Stimulated activated CD8-positive, alpha-beta memory T cell treated with anti-CD3 and anti-CD28 coated beads, Interleukin-4, amount 100 ng/mL, for 24 hours (primary cell): ENCODE measurements at regions not wholly inside any gene's neighbourhood (a gene's known extent, or its start where the extent isn't known, plus 50 kb on each side); places are given as distances from the start of the nearest gene placed in this dataset.

Source experiments
- DNase-seq: peaks from one replicate; pipeline ENCODE4 v3.0.0-alpha.2; 2020; ENCODE audit warnings: low read depth

- DNase-seq: no peak
These were observed 136.9 kb downstream of the CD83 start for GRCh38 chr6:14254505-14254904.

GRCh38 chr6:14255916-14256315, 138.3 kb downstream of the CD83 start:
- no peak for DNase-seq

- DNase-seq: no peak
These were observed 140.5 kb downstream of the CD83 start for GRCh38 chr6:14258117-14258516.

GRCh38 chr6:14258695-14259593, 141.4 kb downstream of the CD83 start:
- DNase-seq: no peak

- DNase-seq: no peak
These were observed 142.1 kb downstream of the CD83 start for GRCh38 chr6:14259594-14260152.

GRCh38 chr6:14260839-14261238, 143.3 kb downstream of the CD83 start:
- DNase-seq: no peak

GRCh38 chr6:14263881-14264424, 146.4 kb downstream of the CD83 start:
- DNase-seq: no peak

GRCh38 chr6:14265049-14266021, 147.8 kb downstream of the CD83 start:
- DNase-seq: no peak

GRCh38 chr6:14266266-14266665, 148.7 kb downstream of the CD83 start:
- DNase-seq: no peak

- DNase-seq: no peak
These were observed 150.5 kb downstream of the CD83 start for GRCh38 chr6:14267885-14268660.

GRCh38 chr6:14269436-14269835, 151.9 kb downstream of the CD83 start:
- DNase-seq: no peak

- no peak for DNase-seq
These were observed 152.7 kb downstream of the CD83 start for GRCh38 chr6:14270142-14270893.

- DNase-seq: peak; percentile 14
These were observed 153.6 kb downstream of the CD83 start for GRCh38 chr6:14270925-14271788.

- no peak for DNase-seq
These were observed 154.5 kb downstream of the CD83 start for GRCh38 chr6:14271789-14272736.

GRCh38 chr6:14272737-14273085, 155.1 kb downstream of the CD83 start:
- no peak for DNase-seq

- no peak for DNase-seq
These were observed 155.6 kb downstream of the CD83 start for GRCh38 chr6:14273191-14273590.

- no peak for DNase-seq
These were observed 156.4 kb downstream of the CD83 start for GRCh38 chr6:14274016-14274415.
